ENCODE measurements at regions not wholly inside any gene's neighbourhood (a gene's known extent, or its start where the extent isn't known, plus 50 kb on each side); places are given as distances from the start of the nearest gene placed in this dataset.
"Not testable (repeated sequence)": the region's sequence is repeated elsewhere in the genome, so short reads cannot be mapped to it uniquely, and the experiment has no call there.

- no peak for DNase-seq
These were observed 145.9 kb upstream of the TLE4 start for GRCh38 chr9:79425840-79426239.

GRCh38 chr9:79428422-79428821, 143.3 kb upstream of the TLE4 start:
- no peak for DNase-seq

- no peak for DNase-seq
These were observed 141.1 kb upstream of the TLE4 start for GRCh38 chr9:79430619-79431018.

GRCh38 chr9:79431019-79431679, 140.6 kb upstream of the TLE4 start:
- DNase-seq, result no peak

- no peak for DNase-seq
These were observed 139.3 kb upstream of the TLE4 start for GRCh38 chr9:79432485-79432884.

- no peak for DNase-seq
These were observed 138.1 kb upstream of the TLE4 start for GRCh38 chr9:79433703-79434102.

GRCh38 chr9:79439221-79439620, 132.5 kb upstream of the TLE4 start:
- not testable (repeated sequence) for DNase-seq

- DNase-seq, result no peak
These were observed 125.0 kb upstream of the TLE4 start for GRCh38 chr9:79446523-79447307.

- DNase-seq, result no peak
These were observed 124.5 kb upstream of the TLE4 start for GRCh38 chr9:79447308-79447605.

- no peak for DNase-seq
These were observed 124.0 kb upstream of the TLE4 start for GRCh38 chr9:79447762-79448161.

- DNase-seq, result no peak
These were observed 119.5 kb upstream of the TLE4 start for GRCh38 chr9:79452265-79452664.

- DNase-seq, result no peak
These were observed 110.1 kb upstream of the TLE4 start for GRCh38 chr9:79461712-79462111.

GRCh38 chr9:79465156-79465555, 106.6 kb upstream of the TLE4 start:
- no peak for DNase-seq

- no peak for DNase-seq
These were observed 102.6 kb upstream of the TLE4 start for GRCh38 chr9:79469164-79469563.

- DNase-seq, result no peak
These were observed 100.8 kb upstream of the TLE4 start for GRCh38 chr9:79470954-79471353.

GRCh38 chr9:79471580-79472543, 99.9 kb upstream of the TLE4 start:
- DNase-seq, result no peak

- no peak for DNase-seq
These were observed 98.1 kb upstream of the TLE4 start for GRCh38 chr9:79473704-79474103.

- DNase-seq, result no peak
These were observed 94.4 kb upstream of the TLE4 start for GRCh38 chr9:79477241-79477840.

- no peak for DNase-seq
These were observed 93.6 kb upstream of the TLE4 start for GRCh38 chr9:79477955-79478771.

GRCh38 chr9:79480639-79481038, 91.1 kb upstream of the TLE4 start:
- DNase-seq, result no peak

- DNase-seq, result no peak
These were observed 89.8 kb upstream of the TLE4 start for GRCh38 chr9:79481846-79482477.

- DNase-seq, result no peak
These were observed 86.5 kb upstream of the TLE4 start for GRCh38 chr9:79485258-79485657.
